GM19240 (cell line): ENCODE measurements at regions not wholly inside any gene's neighbourhood (a gene's known extent, or its start where the extent isn't known, plus 50 kb on each side); places are given as distances from the start of the nearest gene placed in this dataset.
"Not testable (repeated sequence)": the region's sequence is repeated elsewhere in the genome, so short reads cannot be mapped to it uniquely, and the experiment has no call there.

Source experiments
- DNase-seq: peaks from one replicate; pipeline ENCODE4 v3.0.0; 2011; ENCODE audit warnings: low spot score; ENCODE audit not compliant: insufficient read length

DNA sequence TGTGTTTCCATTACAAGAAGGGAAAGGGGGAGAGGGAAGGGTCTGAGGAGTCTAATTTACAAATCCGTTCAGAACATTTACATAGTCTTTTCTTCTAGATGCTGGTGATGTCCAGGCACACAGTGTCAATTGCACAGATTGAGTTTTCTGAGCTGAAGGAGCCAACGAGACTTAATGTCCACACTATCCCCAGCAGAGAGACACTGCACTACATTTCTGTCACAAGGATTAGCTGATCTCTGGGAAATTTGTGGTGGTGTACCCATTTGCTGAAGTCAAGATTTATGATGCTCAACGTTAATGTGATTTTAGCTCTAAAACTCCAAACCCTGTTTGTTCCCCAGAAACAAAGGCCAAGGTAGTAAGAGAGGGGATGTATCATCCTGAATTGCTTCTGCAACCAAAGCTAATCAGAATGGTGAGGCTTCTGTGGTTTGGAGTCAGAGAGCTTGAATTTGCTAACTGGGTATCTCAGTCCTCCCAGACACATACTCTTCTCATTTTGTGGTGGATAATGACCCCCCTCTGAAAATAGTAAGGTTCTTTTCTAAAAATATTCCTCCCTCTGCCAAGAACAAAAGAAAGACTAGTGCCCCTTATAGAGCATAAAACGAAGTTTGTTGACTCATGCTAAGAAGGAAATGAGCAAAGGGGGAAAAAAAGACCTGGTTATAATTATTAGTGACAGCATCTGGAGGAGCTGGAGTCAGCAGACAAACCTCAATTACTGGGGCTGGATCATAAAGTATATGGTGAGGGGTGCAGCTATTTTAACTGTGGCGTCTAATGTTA, 416.9 kb downstream of the PSAT1 start:
- no peak for DNase-seq

DNA sequence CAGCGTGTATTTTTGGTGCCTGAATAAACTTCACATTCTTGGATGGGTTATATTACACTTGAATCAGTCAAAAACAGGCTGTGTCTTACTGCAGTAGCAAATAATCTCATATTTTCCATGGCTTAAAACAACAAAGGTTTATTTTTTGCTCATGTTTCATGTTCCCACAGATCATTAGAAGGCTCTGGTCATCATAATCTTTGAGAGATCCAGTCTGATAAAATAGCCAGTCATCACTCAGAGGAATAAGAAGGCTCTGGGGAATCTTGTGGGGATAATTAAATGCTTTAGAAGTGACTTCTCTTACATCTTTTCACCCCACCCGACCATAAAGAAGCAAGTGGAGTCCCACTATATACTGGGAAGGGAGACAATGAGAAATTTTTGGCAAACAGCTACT, 417.7 kb downstream of the PSAT1 start:
- DNase-seq: no peak

DNA sequence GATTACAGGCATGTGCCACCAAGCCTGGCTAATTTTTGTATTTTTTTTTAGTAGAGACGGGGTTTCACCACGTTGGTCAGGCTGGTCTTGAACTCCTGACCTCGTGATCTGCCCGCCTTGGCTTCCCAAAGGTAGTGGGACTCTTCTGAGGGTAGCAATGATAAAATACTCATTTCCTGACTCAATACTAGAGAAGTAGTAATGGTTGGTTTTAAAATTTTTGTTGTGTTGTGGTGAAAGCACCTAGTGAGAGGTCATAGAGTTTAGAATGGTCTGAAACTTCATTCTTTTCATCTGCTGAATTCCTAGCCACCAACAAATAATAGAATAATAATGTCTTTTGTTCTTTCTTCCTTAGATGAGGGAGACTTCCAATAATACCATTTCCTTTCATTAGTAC, 422.1 kb downstream of the PSAT1 start:
- not testable (repeated sequence) for DNase-seq

DNA sequence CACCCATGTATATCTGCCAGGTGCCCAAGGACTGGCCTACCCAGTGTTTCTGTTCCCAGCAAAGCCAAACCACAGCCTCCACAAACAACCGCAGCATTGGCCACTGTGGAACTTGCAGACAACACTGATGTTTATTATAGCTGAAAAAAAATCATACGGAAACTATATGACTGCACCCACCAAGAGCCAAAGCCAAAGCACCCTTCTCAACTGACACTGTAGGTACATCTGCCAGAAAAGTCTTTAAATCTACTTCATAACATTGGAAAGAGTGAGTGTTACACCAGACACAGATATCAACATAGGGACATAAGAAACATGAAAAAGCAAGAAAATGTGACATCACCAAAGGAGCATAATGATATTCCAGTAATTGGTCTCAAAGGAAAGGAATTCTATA, 428.0 kb downstream of the PSAT1 start:
- no peak for DNase-seq

DNA sequence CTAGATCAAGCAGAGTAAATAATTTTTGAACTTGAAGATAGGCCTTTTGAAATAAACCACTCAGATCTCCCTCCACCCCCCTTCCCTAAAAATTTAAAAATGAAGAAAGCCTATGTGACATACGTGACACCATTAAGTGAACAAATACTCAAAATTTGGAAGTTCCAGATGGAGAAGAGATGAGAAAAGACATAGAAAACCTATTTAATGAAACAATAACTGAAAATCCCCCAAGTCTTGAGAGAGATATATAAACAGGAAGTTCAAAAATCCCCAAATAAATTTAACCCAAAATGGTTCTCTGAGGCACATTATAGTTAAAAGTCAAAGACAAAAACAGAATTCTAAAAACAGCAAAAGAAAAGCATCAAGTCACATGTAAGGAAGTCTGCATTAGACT, 428.6 kb downstream of the PSAT1 start:
- no peak for DNase-seq

DNA sequence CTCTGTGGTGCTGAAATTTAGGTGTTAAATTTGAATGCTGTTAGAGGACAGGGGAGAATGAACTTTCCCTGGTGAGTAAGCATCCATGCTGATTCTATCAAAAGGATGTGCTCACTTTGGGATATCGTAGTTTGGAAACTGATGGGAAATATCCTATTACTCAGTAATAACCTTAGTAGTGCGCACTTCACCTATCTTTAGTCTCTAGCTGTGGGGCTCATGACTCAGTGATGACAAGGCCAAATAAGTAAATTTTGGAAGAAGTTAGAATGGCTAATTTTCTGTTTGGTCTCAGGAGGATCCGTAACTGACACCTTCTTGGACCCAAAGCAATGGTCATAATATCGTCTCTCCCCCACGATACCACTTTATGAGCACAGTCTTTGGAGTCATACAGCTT, 448.4 kb downstream of the PSAT1 start:
- DNase-seq: no peak

DNA sequence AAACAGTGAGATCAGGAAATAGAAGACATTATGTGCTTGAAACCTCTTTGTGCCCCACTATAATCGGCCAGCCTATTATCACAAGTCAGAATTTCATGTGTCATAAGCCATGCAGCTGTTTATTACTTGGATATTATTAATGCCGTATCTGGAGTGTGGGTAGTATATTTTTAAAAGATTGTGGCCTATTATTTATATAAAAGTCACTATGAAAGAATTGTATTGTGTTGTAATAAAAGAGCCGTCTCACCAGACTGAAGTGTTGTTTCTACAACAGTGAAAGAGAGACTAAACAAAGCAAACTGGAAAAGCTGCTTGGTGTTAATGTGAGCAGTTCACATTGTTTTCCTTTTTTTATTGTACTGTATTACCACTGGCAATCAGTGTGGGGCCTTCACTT, 449.1 kb downstream of the PSAT1 start:
- DNase-seq: no peak

DNA sequence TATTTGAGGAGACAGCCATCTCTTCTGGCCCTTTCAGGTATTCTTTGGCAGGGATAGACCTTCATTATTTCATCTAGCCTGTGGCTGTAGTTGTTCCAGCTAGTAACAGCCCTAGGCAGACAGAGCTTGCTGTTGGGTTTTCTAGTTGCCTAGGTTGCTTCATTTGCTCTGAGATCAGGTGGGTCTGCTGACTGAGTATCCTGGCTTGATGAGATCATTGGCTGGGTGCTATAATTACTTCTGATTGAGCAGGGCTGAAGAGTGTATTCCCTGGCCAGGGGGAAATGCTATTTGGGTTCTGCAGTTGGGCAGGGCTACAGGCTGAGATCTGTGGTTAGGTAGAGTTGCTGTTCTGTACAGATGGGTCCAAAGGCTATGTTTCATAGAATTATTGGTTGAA, 456.1 kb downstream of the PSAT1 start:
- DNase-seq: no peak

DNA sequence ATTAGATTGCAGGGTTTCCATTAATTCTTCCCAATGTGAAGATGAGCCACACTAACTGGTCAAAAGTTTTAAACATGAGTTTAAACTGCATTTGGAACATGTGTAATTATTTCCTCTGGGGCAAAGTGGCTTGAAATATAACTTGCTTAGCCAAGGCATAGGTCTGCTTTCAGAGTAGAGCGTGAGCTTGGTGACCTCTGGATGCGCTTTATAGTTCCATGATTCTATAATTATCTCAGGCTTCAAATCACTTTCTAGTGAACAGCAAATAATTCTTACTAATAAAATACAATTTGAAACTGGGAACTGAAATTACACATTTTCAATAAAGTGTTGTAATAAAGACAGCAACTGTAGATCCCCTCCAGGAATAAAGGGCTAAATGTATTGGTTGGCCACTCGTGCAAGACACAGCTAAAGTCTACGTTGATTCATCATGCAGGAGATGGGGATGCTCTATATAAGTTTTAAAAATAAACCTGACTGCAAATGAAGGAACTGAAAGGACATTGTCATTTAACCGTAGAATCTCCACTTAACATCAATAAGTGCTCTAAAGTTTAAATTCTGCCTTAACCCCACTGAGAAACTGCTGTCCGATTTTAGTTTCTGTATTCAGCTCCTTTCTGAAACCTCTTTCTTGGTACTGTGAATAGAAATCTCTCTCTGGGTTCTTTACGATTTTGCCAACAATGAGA, 460.0 kb downstream of the PSAT1 start:
- no peak for DNase-seq

DNA sequence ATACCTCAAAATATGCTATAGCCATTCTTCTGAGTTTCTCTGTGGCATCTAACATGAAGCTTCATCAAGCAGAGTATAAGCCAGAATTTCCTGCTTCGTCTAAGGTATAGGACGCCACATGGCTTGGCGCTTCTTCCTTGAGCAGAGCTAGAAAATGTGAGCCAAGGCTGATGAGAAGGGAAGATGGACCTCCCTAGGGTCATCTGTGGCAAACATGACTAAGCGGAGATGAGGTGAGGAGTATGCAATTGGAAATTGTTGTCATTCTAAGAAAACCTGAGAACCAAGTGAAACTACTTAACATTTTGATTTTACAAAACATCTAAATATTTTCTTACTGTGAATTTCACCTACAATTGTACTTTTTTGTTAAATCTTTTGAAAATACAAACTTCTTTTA, 466.5 kb downstream of the PSAT1 start:
- DNase-seq: no peak

DNA sequence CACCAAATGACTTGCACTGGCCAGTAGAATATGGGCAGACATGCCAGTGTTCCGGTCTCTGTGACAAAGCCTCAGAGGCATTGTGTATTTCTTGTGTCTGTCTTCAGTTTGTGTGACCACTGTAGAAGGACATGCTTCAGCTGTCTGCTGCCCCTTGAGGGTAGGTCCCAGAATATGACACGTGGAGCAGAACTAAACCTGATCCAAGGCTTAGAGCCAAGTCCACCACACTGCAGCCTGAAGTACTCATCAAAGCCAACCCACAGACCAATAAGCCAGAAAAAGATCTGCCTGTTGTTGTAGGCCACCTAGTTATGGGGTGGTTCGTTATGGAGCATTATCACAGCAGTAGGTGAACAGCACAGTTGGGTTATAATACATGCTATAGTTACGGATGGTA, 468.9 kb downstream of the PSAT1 start:
- DNase-seq: no peak

DNA sequence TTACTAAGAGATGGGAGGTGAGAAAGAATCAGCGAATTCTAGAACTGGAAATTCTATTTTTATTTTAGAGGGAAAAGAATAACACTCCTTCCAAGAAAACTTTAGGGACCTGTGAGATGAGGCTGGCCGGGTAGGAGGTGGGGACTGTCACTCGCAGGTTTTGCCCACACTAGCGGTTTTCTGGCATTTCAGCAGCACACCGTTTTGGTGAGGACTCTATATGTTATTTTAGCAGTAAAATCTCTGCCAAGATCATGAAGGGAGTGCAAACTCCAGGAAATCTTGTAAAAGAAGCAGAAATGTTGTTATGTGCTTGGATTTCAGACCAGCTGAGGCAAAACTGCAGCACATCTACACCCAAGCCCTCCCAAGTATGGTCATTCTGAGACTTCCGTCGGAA, 470.6 kb downstream of the PSAT1 start:
- DNase-seq: no peak

DNA sequence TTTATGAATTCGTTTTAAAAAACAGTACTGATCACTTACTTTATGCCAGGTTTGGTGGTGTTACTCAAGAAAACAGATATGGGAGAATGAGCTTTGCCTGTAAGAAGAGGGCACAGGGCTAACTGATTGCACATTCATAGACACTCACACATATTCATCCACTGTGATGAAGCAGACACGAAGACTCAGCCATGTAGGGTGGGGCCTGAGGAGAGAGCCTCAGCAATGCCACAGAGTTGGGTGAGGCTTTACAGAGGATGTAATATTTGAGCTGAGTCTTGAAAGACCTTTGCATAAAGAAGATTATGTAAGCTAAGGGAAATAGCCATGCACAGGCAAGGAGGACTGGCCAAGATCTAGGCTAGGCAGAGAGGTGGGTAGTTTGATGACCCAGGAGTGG, 472.8 kb downstream of the PSAT1 start:
- DNase-seq: no peak

DNA sequence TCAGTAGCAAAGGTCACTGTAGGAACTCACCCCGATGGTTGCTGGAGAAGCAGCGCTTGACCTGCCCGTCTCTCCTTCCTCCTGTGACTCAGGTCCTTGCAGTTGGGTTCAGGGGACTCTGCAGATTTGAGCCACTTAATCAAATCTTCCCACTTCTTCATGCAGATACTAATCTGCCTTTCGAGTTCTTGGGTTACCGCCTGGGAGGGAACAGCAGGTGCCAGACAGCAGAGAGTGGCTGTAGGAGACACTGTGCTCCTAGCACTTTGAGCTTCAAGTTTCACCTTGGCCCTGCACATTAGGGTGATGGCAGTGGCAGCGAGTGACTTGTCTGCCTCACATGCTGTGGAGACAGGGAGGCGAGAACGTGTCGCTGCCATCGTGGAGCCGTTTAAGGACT, 478.3 kb downstream of the PSAT1 start:
- DNase-seq: no peak

DNA sequence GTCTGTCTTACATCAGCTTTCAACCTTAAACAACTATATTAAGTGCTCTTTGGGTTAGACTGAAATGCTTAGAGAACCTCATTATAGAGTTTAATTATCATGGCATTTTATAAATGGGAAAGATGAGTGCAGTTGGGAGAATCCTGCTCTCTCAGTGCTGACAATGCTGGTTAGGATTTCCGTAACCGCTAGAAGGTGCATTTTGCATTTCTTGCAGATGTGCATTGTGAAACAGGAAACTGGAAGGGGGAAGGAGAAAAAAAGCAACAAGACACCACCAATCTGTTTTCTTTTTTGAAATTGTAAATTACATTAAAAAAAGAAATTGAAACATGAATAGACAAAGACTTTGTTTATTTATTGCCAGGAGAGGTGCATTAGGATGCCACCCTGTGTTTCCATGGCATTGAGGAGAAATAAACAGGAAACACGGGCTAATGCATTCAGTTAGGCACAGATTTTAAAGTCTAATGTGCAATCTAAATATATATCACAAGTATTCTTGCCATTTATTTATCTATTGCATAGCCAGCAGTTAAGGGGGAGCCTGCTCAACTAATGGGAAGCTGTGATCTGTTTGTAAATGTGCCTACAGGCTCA, 478.9 kb downstream of the PSAT1 start:
- DNase-seq: no peak

DNA sequence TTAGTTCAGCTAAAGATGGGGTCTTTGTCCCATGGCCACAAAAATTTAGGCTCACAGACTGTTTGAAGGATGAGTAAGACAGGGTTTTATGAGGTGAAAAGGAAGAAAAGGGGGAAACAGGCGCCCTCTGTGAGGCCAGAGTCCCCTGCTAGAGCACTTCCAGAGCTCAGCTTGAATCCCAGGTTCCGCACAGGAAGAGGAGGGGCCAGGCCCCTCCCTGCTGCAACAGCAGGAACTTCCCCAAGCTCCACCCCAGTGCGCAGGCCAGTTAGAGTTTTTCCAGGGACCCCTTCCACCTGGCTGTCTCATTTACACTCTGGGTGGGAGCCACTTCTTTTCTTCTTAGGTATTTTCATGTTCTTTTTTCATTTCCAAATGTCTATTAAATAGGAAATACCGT, 480.8 kb downstream of the PSAT1 start:
- no peak for DNase-seq

DNA sequence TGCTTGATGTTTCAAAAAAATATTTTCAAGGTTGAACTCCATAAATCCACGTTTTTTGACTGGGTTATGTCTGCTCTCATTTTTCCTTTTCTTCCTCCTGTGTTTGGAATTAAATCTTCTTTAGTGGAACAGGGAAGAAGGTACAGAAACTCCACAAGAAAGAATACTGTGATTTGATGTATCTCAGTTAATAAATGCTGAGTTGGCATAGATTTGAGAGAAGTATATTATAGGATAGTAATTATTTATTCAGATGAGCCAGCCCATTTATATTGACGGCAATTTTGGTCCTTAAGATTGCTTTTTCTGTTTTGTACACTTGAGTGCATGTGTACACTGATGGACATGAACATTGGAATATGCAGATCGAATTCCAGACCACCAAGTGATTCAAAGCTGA, 481.4 kb downstream of the PSAT1 start:
- no peak for DNase-seq

DNA sequence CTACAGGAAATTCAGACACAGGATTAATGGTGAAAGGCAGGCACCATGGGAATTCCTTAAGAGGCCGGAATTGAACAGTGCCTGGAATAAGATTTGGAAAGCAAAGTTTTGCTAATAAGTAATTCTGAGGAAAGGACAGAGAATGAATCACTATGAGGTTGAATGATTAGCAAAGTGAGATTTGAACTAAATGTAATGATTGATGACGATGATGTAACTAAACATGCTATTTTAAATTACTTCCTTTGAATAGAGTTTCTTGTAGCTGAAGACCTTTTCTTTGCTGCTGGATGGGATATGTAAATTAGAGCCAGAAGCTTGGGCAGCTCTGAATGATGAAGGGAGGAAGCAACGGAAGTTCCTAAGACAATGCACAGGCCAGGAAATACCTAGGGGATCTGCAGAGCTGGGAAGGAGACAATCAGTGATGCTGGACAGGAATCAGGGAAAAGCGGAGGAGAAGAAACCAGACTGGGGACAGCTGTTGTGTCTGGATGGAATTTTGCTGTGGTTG, 482.0 kb downstream of the PSAT1 start:
- DNase-seq: no peak

DNA sequence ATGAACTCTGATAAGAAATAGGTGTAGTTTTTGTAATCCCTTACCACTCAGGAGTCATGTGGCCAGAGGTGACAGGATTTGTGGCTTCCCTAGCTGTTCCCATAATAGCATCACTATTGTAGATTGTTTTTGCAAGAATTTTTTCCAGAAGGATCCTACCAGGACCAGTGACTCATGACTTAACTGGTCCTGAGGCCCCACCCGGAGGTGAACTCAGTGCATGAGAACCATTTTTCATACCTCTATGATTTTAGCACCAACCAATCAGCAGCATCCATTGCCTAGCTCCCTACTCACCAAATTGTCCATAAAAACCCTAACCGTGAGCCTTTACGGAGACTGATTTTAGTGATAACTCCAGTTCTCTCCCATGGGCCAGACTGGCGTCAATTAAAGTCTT, 484.8 kb downstream of the PSAT1 start:
- no peak for DNase-seq

DNA sequence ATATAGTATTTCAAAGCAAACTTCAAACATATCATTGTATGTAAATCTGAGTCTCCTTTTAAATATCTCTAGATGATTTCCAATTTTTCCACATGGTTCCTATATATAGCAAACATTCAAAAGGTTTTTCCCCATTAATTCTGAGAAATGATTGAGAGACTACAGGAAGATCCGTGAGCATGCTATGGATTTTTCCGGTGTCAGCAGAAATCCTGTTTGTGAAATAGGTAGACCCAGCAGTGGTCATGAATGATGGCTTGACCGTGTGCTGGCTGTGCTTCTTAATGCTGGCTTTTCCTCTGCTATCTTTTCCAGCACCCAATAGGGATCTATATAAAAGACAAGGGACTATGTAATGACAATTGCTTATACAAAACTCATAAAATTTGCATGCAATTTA, 485.3 kb downstream of the PSAT1 start:
- DNase-seq: no peak

DNA sequence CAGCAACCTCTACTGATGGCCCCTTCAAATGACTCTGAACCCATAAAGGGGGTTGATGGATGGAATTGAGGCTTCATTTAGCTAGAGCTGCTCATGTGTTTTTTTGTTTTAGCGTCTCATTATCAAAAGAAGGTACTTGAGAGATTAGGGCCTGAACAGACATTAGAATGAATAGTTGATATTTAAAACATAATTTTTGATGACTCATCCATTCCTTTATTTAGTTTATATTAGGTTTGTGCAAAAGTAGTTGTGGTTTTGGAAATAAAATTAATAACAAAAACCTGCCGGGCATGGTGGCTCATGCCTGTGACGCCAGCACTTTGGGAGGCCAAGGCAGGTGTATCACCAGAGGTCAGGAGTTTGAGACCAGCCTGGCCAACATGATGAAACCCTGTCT, 485.9 kb downstream of the PSAT1 start:
- DNase-seq: no peak

DNA sequence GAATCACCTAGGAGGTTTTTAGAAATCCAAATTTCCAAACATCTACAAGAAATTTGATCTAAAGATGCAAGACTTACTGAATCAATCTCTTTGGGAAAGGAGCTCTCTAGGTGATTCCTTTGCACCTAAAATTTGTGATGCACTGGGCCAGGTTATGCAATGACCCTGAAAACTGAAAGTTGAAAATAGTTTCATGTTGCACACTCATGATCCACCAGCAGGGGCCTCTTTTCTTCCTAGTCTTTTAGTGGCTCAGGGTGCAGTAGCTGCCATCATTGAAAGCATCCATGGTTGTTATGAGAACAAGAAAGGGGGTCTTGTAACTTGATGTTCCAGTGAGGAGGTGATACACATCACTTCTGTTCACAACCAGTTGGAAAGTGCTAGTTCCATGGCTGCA, 486.8 kb downstream of the PSAT1 start:
- no peak for DNase-seq

DNA sequence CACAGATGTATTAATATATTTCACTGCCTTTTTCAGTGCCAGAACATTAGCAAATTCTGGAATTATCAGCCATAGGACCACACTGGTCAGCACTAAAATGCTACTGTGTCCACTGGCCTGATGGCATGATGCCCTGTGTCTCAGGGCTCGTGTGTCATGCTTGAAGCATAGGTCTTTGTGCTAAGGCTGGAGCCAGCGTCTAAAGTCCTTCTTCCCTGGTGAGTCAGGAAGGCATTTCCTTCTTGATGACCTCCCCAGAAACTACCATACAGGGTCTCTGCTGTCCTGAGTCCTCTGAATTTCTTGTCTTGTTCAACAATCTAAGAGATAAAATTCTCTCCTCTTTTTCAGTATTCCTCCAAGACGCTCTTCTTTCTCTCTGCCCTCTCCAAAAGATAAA, 489.9 kb downstream of the PSAT1 start:
- no peak for DNase-seq
